ENCODE measurements at regions not wholly inside any gene's neighbourhood (a gene's known extent, or its start where the extent isn't known, plus 50 kb on each side); places are given as distances from the start of the nearest gene placed in this dataset.

DNA sequence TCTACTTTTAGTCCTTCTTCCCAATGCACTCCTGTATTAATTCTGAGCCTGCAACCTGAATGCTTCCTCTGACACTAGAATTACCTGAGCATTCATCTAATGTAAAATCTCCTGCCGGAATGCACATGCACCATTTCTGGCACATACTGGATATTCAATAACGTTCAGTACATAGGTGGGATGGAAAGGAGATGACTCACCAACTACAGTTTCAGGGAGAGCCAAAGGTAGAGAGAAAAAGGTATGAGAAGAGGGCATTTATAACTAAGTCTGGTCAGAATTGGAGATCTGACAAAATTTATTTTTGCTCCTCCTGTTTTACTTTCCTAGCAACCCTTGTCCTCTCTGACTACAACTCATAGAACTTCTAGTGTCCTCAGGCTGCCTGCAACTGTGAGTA, 1954.1 kb upstream of the CELF4 start:
- DNase-seq (ENCODE audit: low spot score): no peak

DNA sequence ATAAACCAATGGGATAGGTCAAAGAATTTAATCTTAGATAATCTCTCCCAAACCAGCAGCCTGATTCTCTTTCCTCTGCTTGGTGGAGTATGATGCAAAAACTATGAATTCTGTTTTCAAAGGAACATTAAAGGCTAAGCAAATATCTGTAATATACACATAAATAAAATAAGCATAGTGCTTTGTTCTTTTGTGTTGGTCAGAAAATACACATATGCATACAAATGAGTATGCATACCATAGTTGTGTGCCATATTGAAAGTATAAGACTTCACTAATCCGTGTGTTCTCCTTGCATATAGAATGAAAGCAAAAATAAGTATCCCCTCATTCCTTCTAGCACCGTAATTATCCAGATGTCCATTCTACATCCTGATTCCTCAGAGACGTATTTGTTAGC, 1949.7 kb upstream of the CELF4 start:
- no peak for DNase-seq (ENCODE audit: low spot score)

DNA sequence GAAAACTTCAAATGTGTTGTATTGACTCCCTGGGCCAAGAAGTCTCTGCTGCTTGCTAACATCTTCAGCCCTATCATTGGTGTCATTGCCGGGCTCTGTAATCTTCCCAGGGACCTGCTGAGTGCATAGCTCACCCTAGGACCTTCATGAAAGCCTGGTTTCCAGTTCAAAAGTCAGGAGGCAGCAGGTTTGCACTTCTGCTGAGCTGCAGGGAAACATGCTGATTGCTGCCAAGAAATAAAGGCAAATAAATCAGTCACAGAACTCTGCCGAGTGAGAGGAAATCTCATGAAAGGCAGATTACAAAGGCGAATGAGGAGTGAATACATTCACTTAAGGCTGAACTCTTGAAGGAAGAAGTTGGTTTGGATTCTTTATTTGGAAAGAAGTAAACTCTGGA, 1947.6 kb upstream of the CELF4 start:
- no peak for DNase-seq (ENCODE audit: low spot score)

DNA sequence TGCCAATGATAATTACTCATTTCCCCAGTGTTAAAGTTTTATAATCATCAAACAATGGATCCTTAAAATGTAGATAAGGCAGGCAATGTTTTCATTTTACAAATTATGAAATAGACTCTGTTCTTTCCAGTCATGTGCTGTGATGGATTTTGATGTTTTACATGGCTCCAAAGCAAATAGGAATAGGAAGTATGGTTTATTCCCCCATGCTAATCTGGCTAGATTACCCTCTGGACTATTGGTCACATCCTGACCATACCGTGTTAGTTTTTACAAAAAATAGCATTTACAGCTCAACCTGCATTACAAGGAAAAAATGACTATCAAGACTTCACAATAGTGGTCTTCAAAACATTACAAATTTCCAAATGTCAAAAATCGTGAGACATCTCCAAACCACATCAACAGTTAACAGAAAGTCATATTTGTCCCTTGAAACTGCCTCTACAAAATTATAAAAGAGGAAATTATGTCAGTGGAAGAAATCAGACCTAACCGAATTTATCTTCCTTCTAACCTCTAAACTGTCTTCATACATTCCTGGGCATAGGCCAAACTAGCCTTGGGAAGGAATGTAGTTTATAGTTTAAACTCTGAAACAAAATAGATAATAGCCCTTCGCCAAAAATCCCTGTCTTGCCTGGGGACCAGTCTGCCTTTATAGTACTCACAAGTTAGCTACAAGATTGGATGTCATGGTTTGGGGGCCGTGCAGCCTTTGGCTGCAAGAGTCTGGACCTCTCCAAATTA, 1941.2 kb upstream of the CELF4 start:
- no peak for DNase-seq (ENCODE audit: low spot score)

DNA sequence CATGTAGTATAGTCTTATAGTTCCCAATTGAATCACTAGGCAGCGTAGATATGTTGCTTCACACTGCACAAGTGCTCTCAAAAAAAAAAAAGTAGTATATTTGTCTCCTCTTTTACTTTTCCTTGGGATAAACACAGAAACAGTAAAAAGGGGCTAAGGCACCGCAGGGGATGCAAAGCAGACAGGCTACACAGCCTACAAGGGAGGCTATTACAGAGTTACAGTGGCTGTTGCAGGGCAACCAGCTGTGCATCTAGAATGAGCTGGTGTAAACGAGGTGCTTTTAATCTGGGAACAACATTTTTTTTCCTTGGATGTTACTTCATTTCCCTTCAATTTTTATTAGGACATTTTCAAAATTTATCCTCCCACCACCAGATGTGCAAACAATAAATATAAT, 1934.7 kb upstream of the CELF4 start:
- no peak for DNase-seq (ENCODE audit: low spot score)

DNA sequence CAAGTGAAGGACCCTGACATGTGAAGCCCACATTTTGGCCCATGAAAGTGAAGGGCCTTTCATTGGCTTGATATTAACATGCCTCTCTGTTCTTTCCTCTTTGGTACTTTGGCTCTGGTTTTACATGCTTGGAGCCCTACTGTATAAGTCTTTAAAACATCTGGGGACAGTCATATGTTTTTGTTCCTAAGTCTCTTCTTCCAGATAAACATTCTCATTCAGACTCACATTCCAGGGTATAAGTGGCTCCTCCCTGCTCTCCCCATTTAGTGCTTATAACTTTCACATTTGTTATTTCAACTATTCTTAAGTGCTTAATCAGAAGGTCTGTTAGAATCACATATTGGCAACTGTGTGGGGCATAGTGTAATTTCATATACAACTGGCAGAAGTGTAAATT, 1932.2 kb upstream of the CELF4 start:
- DNase-seq (ENCODE audit: low spot score): no peak

DNA sequence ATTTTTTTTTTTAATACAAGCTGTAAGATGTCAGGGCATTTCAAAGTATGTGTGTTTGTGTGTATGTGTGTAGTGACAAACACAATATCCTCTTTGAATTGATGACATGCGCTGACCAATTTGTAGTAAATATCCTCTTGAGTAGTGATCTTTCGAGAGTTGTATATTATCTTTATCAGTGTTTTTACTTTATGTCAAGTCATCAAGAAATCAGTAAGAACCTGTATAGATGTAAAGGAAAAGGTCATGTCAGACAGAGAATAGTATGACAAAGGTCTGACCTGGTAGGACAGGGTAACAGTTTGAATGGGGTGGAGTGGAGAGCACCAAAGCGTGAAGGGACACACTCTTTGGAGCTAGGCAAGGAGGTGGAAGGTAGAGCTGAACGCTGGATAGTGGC, 1931.4 kb upstream of the CELF4 start:
- DNase-seq (ENCODE audit: low spot score): no peak

DNA sequence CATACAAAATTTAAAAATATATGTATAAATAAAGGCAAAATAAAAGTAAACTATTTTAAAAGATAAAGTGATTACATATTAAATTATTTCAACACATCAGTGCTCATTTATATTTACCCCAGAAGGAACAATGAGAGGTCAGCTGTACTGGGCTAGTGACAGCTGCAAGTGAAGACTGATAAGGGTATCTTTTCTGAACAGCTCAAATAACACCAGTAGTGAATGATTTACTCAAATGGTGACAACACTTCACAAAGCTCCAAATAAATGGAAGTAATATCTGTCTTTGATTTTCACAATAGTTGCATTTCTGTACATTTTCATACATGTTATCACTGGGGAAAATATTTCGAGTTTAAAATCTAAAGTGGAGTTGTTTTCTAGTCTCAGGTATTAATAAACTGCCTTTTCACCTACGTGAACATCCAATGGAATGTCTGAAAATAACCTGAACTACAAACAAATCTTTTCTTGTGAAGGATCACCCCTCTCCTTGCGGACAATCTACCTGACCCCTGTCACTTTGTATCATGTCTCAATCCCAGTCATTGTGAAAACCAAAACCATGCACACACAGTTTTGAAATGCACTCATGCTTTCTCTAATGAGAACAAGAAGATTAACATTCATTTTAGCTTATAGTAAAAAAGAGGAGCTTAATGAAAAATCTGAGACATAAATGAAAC, 1928.8 kb upstream of the CELF4 start:
- DNase-seq (ENCODE audit: low spot score): no peak

DNA sequence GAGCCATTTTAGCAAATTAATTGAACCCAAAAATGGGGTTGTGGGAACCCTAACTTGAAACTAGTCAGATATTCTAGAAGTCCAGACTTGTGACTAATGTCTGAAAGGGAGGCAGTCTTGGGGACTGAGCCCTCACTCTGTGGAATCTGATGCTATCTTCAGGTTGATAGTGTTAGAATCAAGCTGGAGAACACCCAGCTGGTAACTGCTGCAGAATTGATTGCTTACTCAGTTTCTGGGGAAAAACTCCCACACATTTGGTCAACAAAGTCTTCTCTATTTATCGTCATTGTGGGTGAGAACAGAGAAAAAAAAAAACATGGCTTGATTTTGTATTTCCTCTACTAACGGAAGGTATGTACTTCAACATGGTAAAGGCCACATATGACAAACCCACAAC, 1925.8 kb upstream of the CELF4 start:
- DNase-seq (ENCODE audit: low spot score): no peak

DNA sequence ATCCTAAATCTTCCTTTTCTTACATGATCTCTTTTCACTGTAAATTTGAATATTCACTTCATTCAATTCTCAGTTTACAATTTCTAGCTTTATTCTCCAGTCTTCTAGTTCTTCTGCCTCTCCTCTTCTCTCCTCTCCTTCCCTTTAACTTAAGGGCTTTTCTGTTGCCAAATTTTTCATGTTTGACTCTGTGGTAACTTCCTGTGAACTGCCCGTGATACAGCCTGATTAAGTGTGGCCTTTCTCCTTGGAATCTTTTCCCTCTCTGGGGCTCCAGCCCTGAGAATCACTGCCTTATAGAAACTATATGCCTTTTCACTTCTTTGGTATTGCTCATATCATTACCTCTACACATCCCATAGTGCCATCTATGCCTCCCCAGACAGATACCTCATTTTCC, 1923.8 kb upstream of the CELF4 start:
- DNase-seq (ENCODE audit: low spot score): no peak

DNA sequence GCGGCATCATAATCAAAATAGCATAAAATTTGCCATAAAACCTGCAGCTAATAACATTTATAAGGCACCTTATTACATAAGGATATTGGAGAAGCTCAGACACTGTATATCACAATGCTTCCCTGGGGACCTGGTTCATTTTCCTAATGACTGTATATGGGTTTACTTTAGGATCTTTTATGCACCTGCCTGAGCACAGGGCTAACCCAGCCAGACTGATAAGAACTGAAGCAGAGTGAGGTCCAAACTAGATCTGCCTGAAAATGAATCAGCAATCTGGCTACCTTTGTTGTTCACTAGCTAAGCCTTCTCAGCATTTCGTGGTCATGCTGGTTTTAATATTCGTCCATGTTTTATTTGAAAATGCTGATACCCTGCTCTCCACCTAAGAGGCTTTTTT, 1922.3 kb upstream of the CELF4 start:
- DNase-seq (ENCODE audit: low spot score): no peak

DNA sequence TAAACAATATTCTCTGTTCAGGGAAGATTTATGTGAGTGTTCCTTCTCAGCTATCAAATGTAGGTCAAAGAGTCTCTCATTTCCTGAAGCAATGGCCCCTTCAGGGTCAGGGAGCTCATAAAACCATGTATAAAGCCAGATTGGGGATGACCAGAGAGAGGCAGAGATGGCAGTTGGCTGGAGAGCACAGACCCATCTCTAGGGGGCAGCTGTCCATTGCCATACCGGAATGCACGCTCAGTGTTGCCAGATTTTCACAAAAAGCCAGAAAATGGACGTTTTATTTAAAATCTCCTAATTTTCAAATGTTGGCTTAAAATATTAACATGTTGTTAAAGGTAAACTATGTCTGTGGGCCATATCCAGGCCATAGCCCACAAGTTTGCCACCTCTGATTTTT, 1920.7 kb upstream of the CELF4 start:
- no peak for DNase-seq (ENCODE audit: low spot score)

DNA sequence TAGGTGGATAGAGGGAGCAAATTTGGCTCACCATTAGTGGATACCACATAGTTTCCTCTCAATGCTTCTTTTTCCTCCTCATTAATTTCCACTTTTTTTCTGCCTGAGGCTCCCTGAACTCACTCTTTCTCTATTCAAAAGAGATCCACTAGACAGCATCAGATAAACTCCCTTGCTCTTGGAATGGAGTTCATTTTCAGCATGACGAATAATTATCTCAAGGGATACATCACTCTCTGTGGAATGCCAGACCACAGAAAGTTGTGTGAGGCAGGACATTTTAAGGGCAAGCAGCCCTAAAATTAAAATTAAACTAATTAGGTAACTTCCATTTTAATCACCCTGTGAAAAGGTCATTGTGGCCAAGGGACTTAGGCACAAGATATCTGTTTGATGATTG, 1920.1 kb upstream of the CELF4 start:
- DNase-seq (ENCODE audit: low spot score): no peak

DNA sequence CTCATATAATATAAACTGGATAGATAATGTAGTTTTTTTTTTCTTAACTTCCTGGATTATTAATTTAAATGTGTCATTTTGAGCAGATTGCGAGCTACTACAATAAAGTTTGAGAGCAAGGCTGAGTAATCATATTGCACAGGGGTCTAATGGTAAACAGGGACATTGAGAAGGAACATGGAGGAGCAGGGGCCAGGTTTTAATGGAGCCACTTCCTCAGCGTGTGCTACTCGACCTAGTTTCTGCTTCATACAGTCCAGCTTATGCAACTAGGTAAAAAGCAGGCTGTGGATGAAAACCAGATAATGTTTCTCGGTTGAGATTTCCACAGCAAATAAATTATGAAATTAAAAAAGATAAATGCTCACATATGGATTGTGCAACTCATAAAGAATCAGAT, 1915.7 kb upstream of the CELF4 start:
- DNase-seq (ENCODE audit: low spot score): no peak

DNA sequence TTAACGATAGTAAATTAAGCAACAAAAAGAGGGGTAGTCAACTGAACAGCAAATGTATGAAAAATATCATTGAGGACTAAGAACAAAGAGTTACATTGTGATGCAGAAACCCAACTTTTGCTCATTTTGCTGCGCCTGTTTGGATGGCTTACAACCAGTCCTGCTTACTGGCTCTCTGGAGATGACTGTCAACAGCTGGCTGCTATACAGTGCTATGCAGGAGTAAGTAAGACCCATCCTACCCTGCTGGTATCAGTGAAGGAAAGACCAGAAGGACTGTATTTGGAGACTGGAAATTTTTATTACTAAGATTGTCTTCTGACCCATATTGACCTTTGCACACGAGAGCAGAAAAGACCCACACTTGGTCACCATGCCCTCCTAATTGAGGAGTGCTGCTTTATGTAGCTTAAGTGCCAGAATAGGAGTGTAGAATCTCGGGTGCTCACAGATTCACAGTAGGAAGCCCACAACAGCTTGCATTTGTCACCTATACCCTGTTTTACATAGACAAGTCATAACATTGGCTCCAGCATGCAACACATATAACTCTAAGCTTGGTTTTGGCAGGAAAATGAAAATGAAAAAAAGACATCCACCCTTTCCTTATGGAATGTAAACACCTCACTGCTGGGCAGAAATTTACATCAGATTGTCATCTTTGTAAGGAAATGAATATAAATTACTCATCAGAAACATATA, 1915.0 kb upstream of the CELF4 start:
- DNase-seq (ENCODE audit: low spot score): no peak

DNA sequence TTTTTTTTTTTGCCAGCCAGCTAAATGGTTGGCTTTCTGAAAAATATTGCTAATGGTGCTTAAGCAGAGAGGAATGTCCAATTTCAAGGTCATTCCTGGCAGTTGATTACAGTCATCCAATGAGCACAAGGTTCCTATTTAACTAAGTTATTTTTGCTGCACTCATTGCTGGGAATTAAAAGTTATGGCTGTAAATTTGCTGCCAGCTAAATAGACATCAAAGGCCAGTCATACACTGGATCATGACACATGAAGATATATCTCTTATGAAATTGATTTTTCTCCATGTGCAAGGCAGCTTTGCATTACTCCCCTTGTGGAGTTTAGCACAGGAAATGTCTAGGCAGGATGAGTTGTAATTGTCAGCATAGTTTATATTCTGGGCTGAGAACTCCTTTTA, 1898.4 kb upstream of the CELF4 start:
- no peak for DNase-seq (ENCODE audit: low spot score)

DNA sequence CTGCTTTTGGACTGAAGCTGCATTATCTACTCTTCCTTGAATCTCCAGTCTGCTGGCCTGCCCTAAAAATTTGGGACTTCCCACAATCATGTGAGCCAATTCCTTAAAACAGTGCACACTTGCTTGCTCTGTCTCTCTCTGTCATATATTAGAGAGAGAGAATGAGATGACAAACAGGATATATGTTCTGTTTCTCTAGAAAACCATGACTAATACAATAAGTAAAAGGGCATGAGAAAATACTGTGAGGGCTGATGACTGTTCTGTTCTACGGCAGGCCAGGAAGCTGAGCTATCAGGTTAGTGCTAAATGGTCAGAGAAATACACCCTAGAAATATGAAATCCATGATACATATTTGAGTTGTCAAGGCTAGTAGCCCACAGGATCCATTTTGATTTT, 1896.8 kb upstream of the CELF4 start:
- no peak for DNase-seq (ENCODE audit: low spot score)

DNA sequence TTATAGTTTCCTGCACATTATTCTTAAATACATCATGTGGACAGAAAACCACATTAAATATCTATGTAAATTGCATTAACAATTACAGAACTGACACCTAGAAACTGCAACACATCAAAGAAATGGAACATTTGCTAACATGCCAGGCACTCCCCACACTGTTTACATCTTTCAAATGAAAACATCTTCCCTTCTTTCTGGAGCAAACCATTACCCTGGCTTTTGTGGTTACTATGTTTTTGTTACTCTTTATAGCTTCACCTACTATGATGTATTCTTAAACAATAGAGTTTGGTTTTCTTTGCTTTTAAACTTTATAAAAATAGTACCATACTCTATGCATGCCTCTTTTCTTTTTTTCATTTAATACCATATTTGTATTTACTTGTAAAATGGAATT, 1894.5 kb upstream of the CELF4 start:
- no peak for DNase-seq (ENCODE audit: low spot score)

DNA sequence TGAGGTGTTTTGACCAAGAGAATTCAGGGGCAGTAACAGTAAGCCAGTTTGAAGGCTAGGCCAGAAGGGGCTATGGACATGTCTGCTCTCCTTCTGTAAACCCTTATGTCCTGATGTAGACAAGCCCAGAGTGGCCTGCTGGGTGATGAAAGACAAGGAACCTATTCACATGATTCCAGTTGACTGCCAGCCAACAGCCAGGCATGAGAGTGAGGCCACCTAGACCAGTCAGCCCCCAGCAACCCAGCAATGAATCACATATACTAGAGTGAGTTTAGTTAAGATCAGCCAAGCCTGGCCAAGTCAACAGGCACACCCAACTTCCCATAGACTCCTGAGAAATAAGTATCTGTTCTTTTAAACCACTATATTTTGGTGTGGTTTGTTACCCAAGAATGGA, 1889.7 kb upstream of the CELF4 start:
- no peak for DNase-seq (ENCODE audit: low spot score)

DNA sequence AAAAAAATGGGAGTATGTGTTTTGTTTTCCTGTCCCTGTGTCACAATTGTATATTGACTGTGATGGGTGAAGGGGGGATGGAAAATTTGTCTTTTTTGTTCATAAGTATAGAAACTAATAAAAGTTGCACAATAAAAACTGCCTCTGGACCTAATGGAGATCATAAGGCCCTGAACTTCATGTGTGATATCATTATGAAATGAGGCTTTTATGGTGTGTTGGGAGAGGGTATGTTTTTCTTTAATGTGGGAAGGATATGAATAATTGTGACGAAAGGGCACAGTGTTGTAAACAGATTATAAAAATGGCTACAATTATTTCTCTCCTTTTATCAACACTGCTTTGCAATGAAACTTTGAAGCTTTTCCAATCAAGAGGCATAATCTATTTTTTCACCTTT, 1889.3 kb upstream of the CELF4 start:
- DNase-seq (ENCODE audit: low spot score): no peak

DNA sequence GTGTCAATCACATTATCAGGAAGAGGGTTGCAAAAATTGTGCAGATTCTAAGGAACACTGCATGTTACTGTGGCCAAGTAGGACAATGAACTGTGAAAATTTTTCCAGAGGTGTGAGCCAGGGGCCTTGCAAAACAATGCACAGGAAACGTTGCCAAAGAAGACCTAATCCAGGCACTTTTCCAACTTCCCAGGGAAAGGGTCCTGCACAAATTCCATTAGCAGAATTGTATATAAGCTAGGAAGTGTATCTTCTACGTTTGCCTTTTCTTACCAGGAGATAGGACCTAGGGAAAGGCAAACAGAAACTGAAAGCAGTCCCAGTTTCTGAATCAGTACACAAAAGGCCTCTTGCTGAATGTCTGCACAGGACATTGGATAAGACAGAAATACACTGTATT, 1888.3 kb upstream of the CELF4 start:
- DNase-seq (ENCODE audit: low spot score): no peak

DNA sequence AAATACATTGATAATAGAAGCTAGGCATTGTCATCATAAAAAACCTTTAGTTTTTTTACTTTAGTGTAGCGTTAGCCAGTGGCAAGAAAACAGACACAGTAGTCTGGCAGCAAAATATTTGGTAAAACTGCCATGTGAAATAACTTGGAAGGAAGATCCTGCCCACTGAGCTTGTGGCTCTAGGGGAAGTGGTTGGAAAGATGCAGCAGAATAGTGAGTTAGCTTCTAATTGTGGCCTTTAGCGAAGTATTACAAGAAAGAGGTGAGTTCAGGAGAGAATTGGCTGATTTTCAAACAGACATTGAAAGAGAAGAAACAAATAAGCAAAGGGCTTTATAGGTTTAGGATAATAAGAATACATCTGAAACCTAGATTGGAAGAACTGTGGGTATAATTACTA, 1887.8 kb upstream of the CELF4 start:
- DNase-seq (ENCODE audit: low spot score): no peak

DNA sequence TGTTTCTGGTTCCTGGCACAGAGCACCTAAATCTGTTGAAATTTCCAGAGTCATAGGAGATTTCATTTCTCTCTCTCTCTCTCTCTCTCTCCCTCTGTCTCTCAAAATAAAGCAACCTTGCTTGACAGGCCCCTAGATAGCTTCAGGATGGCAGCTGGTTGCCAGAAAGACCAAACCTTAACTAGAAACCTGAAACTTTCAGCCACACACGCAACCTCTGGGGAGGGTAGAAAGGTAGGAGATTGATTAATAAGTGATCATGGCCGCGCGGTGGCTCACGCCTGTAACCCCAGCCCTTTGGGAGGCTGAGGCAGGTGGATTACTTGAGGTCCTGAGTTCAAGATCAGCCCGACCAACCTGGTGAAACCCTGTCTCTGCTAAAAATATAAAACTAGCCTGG, 1885.4 kb upstream of the CELF4 start:
- DNase-seq (ENCODE audit: low spot score): no peak

DNA sequence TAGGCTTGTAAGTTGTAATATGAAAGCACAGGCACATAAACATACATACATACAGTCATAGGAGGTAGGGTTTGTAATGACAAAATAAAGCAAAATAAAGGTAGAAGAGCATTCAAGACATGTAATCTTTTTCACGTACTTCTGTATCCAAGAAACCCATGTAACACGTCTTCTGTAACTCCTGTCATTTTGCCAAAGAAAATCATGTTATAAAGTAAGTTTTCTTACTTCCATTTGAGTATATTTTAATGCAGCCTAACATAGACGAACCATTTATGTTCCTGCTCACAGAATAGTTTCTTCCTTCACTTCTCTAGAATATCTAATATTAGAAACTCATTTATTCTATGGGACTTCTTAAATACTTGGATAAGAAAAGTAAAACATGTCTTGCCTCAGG, 1884.0 kb upstream of the CELF4 start:
- no peak for DNase-seq (ENCODE audit: low spot score)
